ENCODE measurements at regions not wholly inside any gene's neighbourhood (a gene's known extent, or its start where the extent isn't known, plus 50 kb on each side); places are given as distances from the start of the nearest gene placed in this dataset.

- H3K4me3 ChIP-seq (ENCODE audit: low read depth, low read length) = no peak overlapping the region
- CTCF ChIA-PET = no interaction called here
- POLR2A ChIA-PET = no interaction called here
- DNase-seq (ENCODE audit: low read depth, low spot score) = no peak
- no peak for TF ChIP-seq CTCF (IDR thresholded peaks at IDR 0.05; ENCODE audit: insufficient read depth, low read length, missing control alignments)
Observed at GRCh38 chr4:145414841-145415240, 66.8 kb upstream of the SMAD1 start.

DNA sequence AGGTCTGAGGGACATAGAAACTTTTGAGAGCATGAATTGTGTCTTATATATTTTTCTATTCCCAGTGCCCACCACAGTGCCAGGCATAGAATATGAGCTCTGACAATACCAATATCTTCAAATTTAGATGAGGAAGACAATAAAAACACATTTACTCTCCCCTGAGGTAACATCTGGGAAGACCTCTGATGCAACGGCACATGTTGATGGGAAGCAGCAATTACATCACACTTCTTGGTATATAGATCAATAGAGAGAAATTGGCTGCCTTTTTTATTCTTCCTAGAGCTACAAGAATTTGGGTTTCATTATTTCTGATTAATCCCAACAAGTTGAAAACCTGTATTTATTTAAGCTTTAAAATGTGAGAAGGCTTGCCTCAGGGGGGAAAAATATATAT is 67.4 kb upstream of the SMAD1 start:
- no peak overlapping the region for H3K4me3 ChIP-seq (ENCODE audit: low read depth, low read length)
- ChIA-PET POLR2A (no interaction called here), CTCF (no interaction called here)
- no peak for DNase-seq (ENCODE audit: low read depth, low spot score)
- no peak for TF ChIP-seq CTCF (IDR thresholded peaks at IDR 0.05; ENCODE audit: insufficient read depth, low read length, missing control alignments)

DNA sequence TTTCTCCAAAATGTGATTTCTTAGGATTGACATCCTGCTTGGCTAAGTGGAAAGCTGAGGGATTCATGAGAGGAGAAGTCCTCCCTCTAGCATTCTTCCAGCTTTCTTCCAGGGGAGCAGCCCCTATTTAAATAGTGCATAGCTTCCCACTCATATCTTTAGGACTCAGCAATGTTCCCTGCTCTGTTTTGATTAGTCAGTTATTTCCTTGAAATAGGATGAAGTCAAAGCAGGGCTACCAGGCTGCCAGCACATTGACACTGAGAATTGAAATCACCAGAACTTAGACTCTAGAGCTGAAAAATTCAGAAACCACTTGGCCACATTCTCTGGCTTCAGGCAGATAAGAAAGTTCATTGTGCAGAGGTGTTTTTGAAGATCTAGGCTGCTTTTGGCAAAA is 74.7 kb upstream of the SMAD1 start:
- no peak overlapping the region for H3K4me3 ChIP-seq (ENCODE audit: low read depth, low read length)
- CTCF ChIA-PET = no interaction called here
- POLR2A ChIA-PET = no interaction called here
- no peak for TF ChIP-seq CTCF (IDR thresholded peaks at IDR 0.05; ENCODE audit: insufficient read depth, low read length, missing control alignments)
- no peak for DNase-seq (ENCODE audit: low read depth, low spot score)

GRCh38 chr4:145404761-145405160 is 76.9 kb upstream of the SMAD1 start:
- no peak for TF ChIP-seq CTCF (IDR thresholded peaks at IDR 0.05; ENCODE audit: insufficient read depth, low read length, missing control alignments)
- POLR2A ChIA-PET = no interaction called here
- DNase-seq (ENCODE audit: low read depth, low spot score) = no peak
- H3K4me3 ChIP-seq (ENCODE audit: low read depth, low read length) = no peak overlapping the region
- CTCF ChIA-PET = interaction anchor here (1.0 to 1.4 kb wide), 2 partner anchors 10 to 152 kb away, joined by 3 to 5 read pairs; no protein-coding TSS in a partner anchor

- DNase-seq (ENCODE audit: low read depth, low spot score) = no peak
- TF ChIP-seq CTCF (IDR thresholded peaks at IDR 0.05; ENCODE audit: insufficient read depth, low read length, missing control alignments) = no peak
- ChIA-PET POLR2A (no interaction called here), CTCF (no interaction called here)
- no peak overlapping the region for H3K4me3 ChIP-seq (ENCODE audit: low read depth, low read length)
Observed at GRCh38 chr4:145396581-145396980, 85.1 kb upstream of the SMAD1 start.

DNA sequence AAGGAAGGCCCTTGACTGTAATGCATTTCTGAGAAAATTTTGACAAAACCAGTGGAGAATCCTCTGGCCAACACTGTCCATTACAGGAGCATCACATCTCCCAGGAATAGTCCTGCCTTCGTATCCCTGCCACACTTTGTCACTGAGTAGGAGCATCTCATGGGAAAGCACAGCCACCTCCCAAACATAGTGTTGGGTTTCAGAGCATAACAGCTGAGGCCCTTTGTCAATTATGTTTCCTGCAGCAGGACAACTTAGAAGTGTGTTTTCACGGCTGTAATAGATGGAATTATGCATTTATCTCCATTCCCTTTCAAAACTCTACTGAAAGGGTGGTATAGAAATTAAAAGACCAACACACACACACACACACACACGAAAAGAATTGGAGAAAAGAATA is 91.1 kb upstream of the SMAD1 start:
- H3K4me3 ChIP-seq (ENCODE audit: low read depth, low read length) = no peak overlapping the region
- POLR2A ChIA-PET = no interaction called here
- DNase-seq (ENCODE audit: low read depth, low spot score) = no peak
- CTCF ChIA-PET = no interaction called here
- TF ChIP-seq CTCF (IDR thresholded peaks at IDR 0.05; ENCODE audit: insufficient read depth, low read length, missing control alignments) = no peak
